KBM-7 (cell line): ENCODE measurements at regions not wholly inside any gene's neighbourhood (a gene's known extent, or its start where the extent isn't known, plus 50 kb on each side); places are given as distances from the start of the nearest gene placed in this dataset.

Source experiments
- DNase-seq: peaks from one replicate; pipeline ENCODE4 v3.0.0-alpha.2; 2015
- in situ Hi-C: fragments of 300-500 bp; cut with MboI; formaldehyde crosslinking; loops from 2 replicates; pipeline ENCODE4 v1.14.3; 2020; ENCODE audit warnings: low sequenced_read_pairs, low pct_unique_long_range_greater_than_20kb, mixed read lengths

- in situ Hi-C loops = no loop called here
- no peak for DNase-seq
Observed at GRCh38 chr10:120981601-120982391, 130.6 kb downstream of the WDR11 start.

- DNase-seq = no peak
- in situ Hi-C loops = no loop called here
Observed at GRCh38 chr10:120982507-120982906, 131.3 kb downstream of the WDR11 start.

- no peak for DNase-seq
- in situ Hi-C loops = no loop called here
Observed at GRCh38 chr10:120983721-120984120, 132.6 kb downstream of the WDR11 start.

GRCh38 chr10:120984221-120984620 is 133.1 kb downstream of the WDR11 start:
- in situ Hi-C loops = no loop called here
- DNase-seq = no peak

- peak; percentile 23 for DNase-seq
- in situ Hi-C loops = no loop called here
Observed at GRCh38 chr10:120987359-120987758, 136.2 kb downstream of the WDR11 start.

GRCh38 chr10:120988751-120989150 is 137.6 kb downstream of the WDR11 start:
- no peak for DNase-seq
- in situ Hi-C loops = no loop called here

GRCh38 chr10:120989279-120989678 is 138.1 kb downstream of the WDR11 start:
- DNase-seq = no peak
- in situ Hi-C loops = no loop called here

- no peak for DNase-seq
- in situ Hi-C loops = no loop called here
Observed at GRCh38 chr10:120989996-120990598, 138.9 kb downstream of the WDR11 start.

GRCh38 chr10:120990831-120991230 is 139.7 kb downstream of the WDR11 start:
- in situ Hi-C loops = no loop called here
- no peak for DNase-seq

GRCh38 chr10:120993089-120993488 is 141.9 kb downstream of the WDR11 start:
- no peak for DNase-seq
- in situ Hi-C loops = no loop called here

GRCh38 chr10:120995768-120996167 is 144.6 kb downstream of the WDR11 start:
- no peak for DNase-seq
- in situ Hi-C loops = no loop called here

GRCh38 chr10:120996456-120997034 is 145.4 kb downstream of the WDR11 start:
- in situ Hi-C loops = no loop called here
- DNase-seq = no peak

GRCh38 chr10:120997313-120997712 is 146.2 kb downstream of the WDR11 start:
- no peak for DNase-seq
- in situ Hi-C loops = no loop called here

- in situ Hi-C loops = no loop called here
- DNase-seq = no peak
Observed at GRCh38 chr10:120997756-120998155, 146.6 kb downstream of the WDR11 start.

- no peak for DNase-seq
- in situ Hi-C loops = no loop called here
Observed at GRCh38 chr10:120998251-120998650, 147.1 kb downstream of the WDR11 start.

GRCh38 chr10:120998782-120999285 is 147.7 kb downstream of the WDR11 start:
- in situ Hi-C loops = no loop called here

GRCh38 chr10:120999868-121000267 is 148.7 kb downstream of the WDR11 start:
- in situ Hi-C loops = no loop called here
- DNase-seq = no peak

More at GRCh38 chr10:120998782-120999285, 147.7 kb downstream of the WDR11 start:
- no peak for DNase-seq

- DNase-seq = no peak
- in situ Hi-C loops = no loop called here
Observed at GRCh38 chr10:121002586-121003205, 151.5 kb downstream of the WDR11 start.

- in situ Hi-C loops = no loop called here
- no peak for DNase-seq
Observed at GRCh38 chr10:121005948-121006587, 154.9 kb downstream of the WDR11 start.
